Ishikawa (cell line): ENCODE measurements at regions not wholly inside any gene's neighbourhood (a gene's known extent, or its start where the extent isn't known, plus 50 kb on each side); places are given as distances from the start of the nearest gene placed in this dataset.

ENCODE experiments used
- CREB1 ChIP-seq: IDR thresholded peaks from 2 replicates; pipeline ENCODE4 v1.6.1; 2012; ENCODE audit warnings: low read depth
- EP300 ChIP-seq: IDR thresholded peaks from 2 replicates; pipeline ENCODE4 v1.6.1; 2012; ENCODE audit warnings: borderline replicate concordance
- NFIC ChIP-seq: IDR thresholded peaks from 2 replicates; pipeline ENCODE4 v1.6.1; 2012
- RAD21 ChIP-seq: IDR thresholded peaks from 2 replicates; pipeline ENCODE4 v1.6.1; 2012; ENCODE audit warnings: low read depth
- TCF12 ChIP-seq: IDR thresholded peaks from 2 replicates; pipeline ENCODE4 v1.6.1; 2012; ENCODE audit warnings: low read depth

GRCh38 chr1:169042377-169042776 lies 64.1 kb upstream of the ATP1B1 start:
- no peak for TF ChIP-seq NFIC
- TF ChIP-seq RAD21 = no peak
- TF ChIP-seq TCF12 = no peak
- TF ChIP-seq CREB1 = no peak
- TF ChIP-seq EP300 = no peak
